GM19372 (cell line): ENCODE measurements at regions not wholly inside any gene's neighbourhood (a gene's known extent, or its start where the extent isn't known, plus 50 kb on each side); places are given as distances from the start of the nearest gene placed in this dataset.

ENCODE experiments used
- ATAC-seq: cut with Tn5 transposase; IDR thresholded peaks from one replicate; pipeline ENCODE4 v1.9.1; 2021; ENCODE audit warnings: mild to moderate bottlenecking, low read depth, moderate library complexity; ENCODE audit not compliant: unreplicated experiment

DNA sequence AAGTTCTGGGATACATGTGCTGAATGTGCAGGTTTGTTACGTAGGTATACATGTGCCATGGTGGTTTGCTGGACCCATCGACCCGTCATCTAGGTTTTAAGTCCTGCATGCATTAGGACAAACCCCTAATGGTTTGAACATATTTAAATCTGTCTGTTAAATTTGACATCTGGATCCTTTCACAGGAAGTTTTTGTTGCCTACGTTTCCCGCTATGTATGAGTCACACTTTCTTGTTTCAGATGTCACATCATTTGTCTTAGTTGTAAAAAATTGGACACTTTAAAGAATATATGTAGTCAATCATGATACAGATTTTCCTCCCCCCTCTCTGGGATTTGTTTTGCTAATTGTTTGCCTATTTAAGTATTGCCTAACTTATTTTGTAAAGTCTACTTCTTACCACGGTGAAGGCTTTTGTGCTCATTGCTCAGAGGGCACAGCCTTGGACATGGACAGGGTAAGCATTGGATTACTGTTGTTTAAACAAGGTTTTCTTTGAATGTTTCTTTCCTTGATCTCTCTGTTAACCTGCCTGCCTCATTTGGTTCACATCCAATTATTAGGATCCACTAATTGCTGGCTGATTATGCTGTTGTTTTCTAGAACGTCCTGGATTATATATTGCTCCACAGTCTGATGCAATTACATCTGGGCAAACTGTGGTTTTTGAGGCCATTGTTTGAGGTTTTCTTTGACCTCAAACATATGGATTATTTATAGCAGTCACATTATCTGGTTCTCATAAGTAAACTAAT, 1441.4 kb downstream of the AACS start:
- no peak for ATAC-seq

DNA sequence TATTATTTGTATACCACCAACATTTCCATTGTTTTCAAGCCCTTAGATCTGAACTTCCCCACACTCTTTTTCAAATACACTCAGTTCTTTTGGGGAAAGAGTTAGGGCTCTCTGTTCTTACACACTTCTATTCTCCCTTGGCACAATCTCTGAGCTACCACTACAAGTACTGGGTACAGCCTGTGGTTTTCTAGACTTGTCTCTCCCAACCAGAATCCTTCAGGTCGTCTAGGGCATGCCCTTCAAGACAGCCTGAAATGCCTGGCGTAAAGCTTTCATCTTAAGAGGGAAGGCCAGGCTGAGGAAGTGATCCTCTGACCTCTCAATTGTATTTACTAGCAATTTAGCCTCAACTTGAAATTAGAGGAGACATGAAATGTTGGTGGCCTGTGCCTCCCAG, 1442.0 kb downstream of the AACS start:
- no peak for ATAC-seq

- ATAC-seq = no peak
Measured at GRCh38 chr12:126509572-126509971, 1444.3 kb downstream of the AACS start.

DNA sequence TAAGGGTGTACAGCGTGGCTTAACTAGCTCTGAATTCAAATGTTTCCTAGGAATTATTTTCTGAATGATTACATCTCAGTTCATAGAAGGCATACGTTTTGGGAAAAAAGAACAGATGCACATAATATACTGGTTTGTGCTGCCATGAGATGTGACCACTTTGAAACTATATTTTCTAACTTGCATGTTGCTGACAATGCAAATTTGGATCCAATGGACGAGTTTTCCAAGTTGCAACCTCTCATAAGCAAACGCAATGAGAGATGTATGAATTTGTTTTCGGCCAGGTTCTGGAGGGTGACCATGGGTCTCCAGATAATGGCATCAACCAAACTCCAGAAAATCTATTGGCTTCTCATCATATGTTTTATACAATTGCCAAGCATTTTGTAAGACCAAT, 1445.4 kb downstream of the AACS start:
- ATAC-seq = no peak

- ATAC-seq = no peak
Measured at GRCh38 chr12:126512916-126513913, 1448.0 kb downstream of the AACS start.

DNA sequence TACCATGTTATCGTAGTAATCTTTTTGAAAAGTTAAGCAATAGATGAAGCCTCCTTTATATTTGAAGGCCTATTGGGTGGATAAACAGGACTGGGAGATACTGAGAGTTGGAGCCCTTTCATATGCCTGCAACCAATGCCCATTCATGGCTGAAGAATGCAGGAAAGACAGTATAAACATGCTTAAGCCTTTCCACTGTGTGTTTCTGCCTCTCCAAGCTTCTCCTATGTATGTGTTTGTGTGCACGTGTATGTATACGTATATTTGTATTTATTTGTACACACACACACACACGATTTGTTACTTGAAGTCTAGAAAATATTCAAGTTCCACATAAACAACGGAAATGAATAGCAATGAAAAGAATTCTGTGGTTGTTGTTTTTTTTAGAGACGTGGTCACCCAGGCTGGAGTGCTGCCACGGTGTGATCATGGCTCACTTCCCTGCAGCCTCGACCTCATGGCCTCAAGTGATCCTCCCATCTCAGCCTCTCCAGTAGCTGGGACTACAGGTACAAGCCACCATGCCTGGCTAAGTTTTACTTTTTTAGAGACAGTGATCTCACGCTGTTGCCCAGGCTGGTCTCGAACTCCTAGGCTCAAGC, 1453.5 kb downstream of the AACS start:
- no peak for ATAC-seq

DNA sequence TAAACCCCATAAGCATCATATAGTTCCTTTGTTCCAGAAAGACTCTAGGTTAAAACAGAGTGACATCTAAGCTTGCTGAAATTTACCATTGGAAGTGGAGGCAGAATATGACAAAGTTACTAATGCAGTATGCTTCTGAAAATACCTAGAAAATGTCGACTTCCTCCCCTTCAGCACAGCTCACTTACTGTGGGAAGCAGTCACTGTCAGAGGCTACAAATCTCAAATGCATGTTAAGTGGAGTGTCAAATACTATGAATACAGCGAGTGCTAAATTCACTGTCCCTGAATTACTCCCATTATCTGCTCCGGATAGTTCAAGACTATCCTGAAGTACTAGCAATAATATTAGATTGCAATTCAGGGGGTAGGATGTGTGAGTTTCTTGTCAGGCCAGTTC, 1454.6 kb downstream of the AACS start:
- no peak for ATAC-seq

DNA sequence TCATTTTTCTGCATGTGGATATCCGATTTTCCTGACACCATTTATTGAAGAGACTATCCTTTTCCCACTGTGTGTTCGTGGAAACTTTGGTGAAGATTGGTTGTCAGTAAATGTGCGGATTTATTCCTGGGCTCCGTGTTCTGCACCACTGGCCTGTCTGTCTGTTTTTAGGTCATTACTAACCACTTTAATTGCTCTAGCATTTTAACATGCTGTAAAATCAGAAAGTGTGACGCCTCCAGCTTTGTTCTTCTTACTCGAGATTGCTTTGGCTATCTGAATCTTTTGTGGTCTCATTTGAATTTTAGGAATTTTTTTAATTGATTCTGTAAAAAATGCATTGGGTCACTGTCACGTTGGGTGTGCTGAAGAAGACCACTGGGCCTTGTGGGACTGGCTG, 1458.7 kb downstream of the AACS start:
- no peak for ATAC-seq

- ATAC-seq = no peak
Measured at GRCh38 chr12:126534495-126534894, 1469.3 kb downstream of the AACS start.

DNA sequence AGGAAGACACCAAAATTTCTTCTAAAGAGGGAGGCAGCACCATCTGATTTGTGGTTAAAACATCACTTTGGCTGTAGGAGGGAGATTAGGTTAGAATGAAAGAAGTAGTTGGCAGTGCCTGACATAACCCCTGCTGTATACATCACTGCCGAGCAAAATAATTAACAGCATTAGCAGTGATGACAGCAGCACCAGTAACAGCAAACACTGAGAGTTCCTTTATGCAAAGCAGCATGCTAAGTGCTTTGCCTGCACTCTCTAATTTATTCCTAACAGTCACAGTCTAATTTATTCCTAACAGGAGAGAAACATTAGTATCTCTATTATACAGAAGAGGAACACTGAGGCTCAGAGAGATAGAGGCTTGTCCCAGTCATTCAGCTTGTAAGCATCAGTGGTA, 1469.7 kb downstream of the AACS start:
- ATAC-seq = no peak

GRCh38 chr12:126535971-126536370, 1470.7 kb downstream of the AACS start:
- ATAC-seq = no peak

DNA sequence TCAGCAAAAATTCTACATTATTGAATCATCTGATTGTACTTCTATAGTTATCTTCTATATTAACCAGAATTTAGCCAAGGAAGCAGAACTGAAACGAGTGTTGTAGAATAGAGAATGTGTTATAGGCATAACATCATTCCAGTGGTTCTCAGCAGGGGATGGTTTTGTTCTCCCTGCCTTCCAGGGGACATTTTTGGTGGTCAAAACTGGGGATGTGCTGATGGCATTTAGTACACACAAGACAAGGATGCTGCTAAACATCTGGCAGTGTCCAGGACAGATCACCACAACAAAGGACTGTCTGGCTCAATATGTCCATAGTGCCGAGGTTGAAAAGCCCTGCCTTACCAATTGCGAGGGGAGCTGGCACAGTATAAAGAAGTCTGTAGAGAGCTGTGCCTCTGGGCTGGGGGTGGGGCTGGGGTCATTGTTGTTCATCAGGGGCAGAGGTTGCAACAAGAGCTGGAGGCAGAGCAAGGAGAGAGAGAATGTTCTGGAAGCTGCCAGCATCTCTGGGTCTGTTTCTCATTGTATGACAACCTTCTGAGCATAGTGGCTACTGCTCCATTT, 1472.8 kb downstream of the AACS start:
- ATAC-seq = no peak

DNA sequence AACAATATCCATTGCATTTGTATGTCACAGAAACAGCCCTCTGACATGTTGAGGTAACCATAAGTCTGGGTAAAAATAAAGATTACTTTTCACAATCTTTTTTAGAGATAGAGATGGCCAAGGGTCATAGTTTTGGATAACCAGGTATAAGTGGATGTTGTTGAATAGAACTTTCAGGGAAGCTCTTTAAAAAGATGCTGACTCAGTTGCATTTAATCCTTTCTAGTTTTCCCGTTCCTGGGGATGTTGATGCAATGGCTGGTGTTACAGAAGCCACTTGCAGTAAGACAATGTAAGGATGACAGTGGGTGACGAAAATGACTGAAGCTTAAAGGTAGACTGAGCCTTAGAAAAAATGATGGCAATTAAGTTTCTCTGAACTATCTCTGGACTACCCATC, 1473.7 kb downstream of the AACS start:
- ATAC-seq = no peak

DNA sequence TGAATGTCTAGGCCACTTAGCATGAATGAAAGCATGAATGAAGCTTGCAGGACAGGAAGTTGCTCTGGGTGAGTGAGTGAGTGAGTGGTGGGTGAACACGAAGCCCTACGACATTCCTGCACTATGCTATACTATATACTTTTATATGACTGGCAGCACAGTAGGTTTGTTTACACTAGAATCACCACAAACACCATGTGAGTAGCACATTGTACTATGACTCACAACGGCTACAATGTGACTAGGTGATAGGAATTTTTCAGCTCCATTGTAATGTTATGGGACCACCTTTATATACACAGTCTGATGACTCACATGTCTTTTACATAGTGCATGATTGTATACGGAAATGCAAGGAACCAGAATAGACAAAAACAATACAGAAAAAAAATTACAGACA, 1480.2 kb downstream of the AACS start:
- no peak for ATAC-seq

DNA sequence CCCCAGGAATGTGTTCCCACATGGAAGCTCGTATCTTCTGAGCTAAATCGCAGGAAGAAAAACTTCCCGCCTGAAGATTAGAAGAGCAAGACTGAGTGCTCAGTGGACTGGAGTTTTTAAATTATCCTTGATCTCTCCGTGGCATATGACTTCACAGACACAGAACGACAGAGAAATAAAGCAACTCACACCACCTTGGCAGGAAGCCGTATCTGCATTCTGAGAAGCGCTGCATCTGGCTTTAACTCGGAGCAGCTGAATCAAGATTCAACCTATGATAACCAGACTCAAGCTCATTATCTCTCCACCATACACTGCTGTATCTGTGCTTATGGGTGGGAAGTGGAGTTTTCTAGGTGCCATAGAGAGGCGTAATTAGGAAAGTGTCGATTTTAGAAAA, 1482.7 kb downstream of the AACS start:
- ATAC-seq = no peak

GRCh38 chr12:126551869-126552268, 1486.6 kb downstream of the AACS start:
- ATAC-seq = no peak

GRCh38 chr12:126554625-126555024, 1489.4 kb downstream of the AACS start:
- no peak for ATAC-seq

DNA sequence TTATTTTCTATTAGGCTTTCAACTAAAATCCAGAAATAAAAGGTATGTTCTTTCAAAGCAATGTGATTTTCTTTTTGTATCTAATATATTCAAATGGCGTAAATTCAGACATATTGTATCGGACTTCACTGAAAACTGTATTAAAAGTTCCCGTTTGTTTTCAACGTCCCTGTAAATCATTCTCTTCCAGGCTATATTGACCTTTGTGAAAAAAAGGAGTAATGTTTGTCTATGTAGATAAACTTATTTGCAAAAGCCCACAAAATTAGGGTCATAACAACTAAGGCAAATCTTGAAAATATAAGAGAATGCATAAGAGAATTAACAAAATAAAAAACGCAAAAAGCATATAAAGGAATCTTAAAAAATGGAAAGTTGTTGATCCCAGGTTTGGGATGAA, 1492.4 kb downstream of the AACS start:
- no peak for ATAC-seq

DNA sequence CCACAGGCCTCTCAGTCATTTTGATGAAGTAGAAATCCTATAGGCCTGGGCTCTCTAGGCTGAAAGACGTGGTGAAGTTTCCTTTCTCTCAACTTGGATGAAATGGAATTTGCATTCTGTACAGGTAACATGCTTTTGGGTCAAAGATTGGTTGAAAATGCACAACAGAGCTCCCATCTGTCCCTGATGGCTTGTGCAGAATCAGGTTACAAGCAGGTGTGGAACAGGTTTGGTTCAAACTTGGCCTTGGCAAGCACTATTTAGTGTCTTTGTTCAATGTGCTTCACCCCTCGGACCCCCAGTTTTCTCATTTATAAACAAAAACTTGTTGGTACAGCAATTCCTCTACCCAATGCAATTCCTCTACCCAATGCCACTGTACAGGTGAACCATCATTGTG, 1493.0 kb downstream of the AACS start:
- no peak for ATAC-seq

DNA sequence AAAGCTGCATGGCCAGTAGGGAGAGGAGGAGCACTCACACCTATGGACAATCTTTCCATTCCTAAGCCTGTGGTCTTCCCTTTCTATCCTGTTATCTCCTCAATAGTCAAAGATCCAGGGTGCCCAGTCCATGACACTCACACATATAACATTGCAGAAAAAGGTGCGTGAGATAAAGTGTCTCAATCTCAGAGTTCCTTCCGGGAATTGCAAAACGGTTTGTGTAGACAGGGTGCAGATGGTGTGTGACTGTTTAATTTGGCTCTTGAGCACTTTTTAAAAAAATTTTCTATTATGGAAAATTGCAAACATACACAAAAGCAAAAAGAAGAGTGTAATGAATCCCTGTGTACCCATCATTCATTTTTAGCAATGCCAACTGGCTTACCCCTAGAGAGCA, 1493.6 kb downstream of the AACS start:
- no peak for ATAC-seq

DNA sequence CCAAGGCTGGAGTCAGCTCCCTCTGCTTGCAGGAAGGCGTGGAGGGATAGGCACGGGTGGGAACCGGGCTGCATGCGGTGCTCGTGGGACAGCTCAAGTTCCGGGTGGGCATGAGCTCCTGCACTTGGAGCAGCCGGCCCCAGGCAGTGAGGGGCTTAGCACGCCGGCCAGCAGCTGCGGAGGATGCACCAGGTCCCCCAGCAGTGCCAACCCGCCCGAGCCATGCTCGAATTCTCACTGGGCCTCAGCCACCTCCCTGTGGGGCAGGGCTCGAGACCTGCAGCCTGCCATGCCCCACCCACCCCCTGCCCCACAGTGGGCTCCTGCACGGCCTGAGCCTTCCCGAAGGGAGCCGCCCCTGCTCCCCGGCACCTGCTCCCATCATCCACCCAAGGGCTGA, 1501.8 kb downstream of the AACS start:
- no peak for ATAC-seq
